ENCODE measurements at regions not wholly inside any gene's neighbourhood (a gene's known extent, or its start where the extent isn't known, plus 50 kb on each side); places are given as distances from the start of the nearest gene placed in this dataset.
"Not testable (repeated sequence)": the region's sequence is repeated elsewhere in the genome, so short reads cannot be mapped to it uniquely, and the experiment has no call there.

DNA sequence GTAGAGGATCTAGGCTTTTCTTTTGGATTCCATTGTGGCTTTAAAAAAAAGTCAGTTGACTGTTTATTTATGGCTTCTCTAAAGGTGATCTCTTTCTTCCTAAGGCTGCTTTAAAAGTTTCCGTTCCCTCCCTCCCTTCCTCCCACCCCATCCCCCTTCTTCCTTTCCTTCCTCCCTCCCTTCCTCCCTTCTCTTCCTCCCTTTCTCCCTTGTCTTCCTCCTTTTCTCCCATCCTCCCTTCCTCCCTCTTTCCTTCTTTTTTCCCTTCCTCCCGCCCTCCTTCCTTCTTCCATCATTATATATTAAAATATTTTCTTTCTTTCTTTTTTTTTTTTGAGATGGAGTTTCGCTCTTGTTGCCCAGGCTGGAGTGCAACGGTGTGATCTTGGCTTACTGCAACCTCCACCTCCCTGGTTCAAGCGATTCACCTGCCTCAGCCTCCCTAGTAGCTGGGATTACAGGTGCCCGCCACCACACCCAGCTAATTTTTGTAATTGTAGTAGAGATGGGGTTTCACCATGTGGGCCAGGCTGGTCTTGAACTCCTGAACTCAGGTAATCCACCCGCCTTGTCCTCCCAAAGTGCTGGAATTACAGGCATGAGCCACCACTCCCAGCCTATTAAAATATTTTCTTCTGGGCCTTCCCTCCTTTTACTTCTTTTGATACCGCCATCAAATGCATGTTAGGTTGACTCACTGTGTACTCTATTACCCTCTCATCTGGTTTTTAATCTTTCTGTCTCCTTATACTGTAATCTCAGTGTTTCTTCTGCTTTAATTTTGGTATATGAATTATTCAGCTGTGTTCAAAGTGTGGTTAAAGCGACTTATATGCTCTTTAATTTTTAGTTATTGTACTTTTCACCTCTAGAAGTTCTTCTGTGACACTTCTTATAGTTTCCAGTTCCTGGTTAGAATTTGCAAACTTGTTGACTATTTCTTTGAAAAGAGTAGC is 59.2 kb upstream of the ATP5PO start:
- DNase-seq = no peak

DNA sequence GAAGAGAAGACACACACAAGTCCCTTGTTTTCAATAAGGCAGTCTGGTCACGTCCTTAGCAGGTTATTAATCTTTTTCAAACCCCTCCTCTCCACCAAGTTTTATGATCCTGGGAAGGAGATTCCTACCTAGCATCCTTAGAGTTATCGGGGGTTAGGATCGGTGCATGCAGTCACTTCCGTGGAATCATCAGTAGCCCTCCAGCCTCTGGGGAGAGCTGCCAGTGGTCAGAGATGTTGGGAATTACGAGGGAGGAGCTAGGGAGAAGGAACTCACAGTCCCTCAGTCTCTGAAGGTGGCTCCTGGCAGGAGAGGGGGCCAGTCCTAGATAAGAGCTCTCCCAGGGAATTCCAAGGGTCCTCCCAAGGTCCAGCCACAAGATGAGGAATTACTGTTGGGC is 57.7 kb upstream of the ATP5PO start:
- DNase-seq = no peak

- DNase-seq = no peak
These were observed 56.9 kb upstream of the ATP5PO start for GRCh38 chr21:33972539-33972938.

DNA sequence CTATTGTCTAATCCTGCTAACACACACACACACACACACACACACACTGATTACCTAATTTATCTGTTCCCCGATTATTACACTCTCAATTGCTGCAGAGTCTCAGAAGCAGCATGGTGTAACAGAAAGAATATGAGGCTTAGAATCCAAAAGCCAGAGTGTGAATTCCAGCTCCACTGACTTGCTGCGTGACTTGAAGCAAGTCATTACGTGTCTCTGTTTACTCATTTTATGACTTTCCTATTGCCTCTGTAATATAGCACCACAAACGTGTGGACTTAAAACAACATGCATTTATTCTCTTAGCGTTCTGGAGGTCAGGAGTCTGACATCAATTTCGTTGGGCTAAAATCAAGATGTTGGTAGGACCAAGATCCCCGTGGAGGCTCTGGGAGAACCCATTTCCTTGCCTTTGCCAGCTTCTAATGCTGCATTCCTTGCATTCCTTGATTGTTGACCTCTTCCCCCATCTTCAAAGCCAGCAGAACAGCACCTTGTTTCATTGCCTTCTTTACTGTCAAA is 55.9 kb upstream of the ATP5PO start:
- no peak for DNase-seq

- no peak for DNase-seq
These were observed 54.0 kb upstream of the ATP5PO start for GRCh38 chr21:33969581-33969980.

- no peak for DNase-seq
These were observed 53.4 kb upstream of the ATP5PO start for GRCh38 chr21:33968995-33969348.

DNA sequence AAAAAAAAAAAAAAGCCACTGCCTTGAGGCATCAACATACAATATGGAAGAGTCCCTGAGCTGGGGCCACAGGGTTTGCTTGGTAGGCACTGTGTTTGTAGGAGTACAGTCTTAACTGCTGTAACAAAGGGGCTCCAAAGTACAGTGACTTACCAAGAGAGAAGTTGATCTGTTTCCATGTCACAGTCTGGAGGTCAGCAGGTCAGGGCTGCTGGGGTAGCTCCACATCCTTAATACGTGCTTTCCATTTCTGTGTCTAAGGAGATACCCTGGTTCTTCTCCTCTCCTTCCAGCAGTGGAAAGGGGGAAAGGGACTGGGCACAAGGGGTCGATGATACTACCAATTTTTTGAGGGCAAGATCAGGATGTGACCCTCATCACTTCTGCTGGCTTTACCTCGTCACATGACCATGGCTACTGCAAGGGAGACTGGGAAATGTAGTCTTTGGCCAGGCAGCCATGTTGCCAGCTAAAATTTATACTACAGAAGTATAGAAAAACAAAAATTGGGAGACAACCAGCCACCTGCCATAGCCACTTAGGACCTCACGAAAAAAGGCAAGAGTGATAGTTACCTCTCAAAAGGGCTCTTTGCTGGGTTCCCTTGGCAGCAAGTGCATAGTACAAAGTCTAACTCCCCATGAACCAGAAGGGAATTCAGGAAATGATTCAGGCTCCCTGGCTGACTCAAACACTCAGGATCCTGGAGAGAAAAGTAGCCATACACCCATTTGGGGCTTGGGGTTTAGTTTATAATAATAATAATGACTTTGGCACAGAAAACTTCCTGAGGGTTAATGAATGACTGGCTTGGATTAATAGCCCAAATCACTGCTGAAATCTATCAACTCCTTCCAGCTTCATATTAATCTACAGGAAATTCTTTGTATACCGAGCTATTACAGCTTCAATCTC is 52.7 kb upstream of the ATP5PO start:
- DNase-seq = no peak

DNA sequence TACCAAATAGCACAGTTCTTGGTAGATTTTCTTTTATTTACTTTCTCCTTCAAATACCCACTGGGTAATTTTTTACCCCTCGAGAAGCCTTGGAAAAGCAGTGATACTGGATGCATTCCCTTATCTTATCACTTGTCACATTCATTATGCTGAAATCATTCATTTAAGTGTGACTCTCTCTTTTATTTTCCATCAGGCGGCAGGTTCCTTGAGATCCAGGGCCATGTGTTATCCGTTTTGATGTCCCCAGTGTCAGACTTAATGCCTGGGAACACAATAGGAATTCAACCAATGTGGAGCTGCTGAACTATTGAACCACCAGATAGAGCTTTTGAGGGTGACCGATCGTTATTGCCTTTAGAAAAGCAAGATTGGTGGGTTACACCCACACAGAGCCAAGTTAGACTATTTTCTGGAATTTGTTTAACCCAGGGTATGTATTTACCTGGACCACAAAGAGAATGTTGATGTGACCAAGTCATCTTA is 51.5 kb upstream of the ATP5PO start:
- no peak for DNase-seq

GRCh38 chr21:33966324-33966949 is 50.8 kb upstream of the ATP5PO start:
- DNase-seq = no peak

DNA sequence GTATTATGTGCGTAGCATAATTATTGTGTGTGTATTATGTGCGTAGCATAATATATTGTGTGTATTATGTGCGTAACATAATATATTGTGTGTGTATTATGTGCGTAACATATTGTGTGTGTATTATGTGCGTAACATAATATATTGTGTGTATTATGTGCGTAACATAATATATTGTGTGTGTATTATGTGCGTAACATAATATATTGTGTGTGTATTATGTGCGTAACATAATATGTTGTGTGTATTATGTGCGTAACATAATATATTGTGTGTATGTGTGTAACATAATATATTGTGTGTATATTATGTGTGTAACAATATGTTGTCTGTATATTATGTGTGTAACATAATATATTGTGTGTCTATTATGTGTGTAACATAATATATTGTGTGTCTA is 50.1 kb upstream of the ATP5PO start:
- not testable (repeated sequence) for DNase-seq

Data from nucleus accumbens (tissue), 56 donors.